G401 (cell line): ENCODE measurements at regions not wholly inside any gene's neighbourhood (a gene's known extent, or its start where the extent isn't known, plus 50 kb on each side); places are given as distances from the start of the nearest gene placed in this dataset.

ENCODE experiments used
- DNase-seq: peaks from one replicate; pipeline ENCODE4 v3.0.0-alpha.2; 2015; ENCODE audit warnings: low spot score
- in situ Hi-C: cut with HindIII; loops from 2 replicates; pipeline ENCODE4 v1.10.0; 2016; ENCODE audit warnings: low sequenced_read_pairs, mixed read lengths

DNA sequence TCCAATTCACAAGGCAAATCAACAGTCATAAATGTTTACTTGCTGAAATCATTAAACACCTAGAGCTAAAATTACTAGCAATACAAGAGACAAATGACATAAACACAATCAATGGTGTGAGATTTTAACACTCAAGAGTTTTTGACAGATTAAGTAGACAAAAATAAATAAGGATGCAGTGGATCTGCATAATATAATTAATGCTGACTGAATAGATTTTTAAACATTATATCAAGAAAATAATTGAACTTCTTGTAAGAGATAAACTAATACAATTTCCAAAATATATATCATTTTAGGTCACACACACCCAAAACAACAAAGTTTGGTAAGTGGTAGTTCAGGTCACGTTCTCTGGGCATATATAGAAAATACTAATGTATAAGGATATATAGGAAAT is 322.6 kb upstream of the XYLT1 start:
- in situ Hi-C loops, result no loop called here
- DNase-seq, result no peak

GRCh38 chr16:17784073-17784472 is 313.3 kb upstream of the XYLT1 start:
- DNase-seq, result no peak
- in situ Hi-C loops, result no loop called here

DNA sequence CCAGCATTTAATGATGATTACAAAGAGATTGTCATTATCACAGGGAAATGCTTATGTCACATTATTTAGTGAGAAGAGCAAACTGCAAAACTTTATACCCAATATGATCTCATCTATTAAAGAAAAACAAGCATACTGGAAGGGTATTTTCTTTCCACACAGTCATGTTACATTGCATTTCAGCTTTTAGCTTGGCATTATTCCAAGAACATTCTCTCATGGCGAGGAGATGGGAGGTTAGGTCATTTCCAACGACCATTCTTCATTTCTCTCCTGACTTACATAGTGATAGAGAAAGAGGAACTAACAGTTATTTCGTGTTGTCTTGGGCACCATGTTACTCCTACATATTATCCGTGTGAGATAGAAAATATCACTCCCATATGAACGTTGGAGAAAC is 309.4 kb upstream of the XYLT1 start:
- DNase-seq, result no peak
- in situ Hi-C loops, result no loop called here

GRCh38 chr16:17777408-17777863 is 306.7 kb upstream of the XYLT1 start:
- in situ Hi-C loops, result no loop called here
- DNase-seq, result no peak

GRCh38 chr16:17776888-17777287 is 306.1 kb upstream of the XYLT1 start:
- in situ Hi-C loops, result no loop called here
- DNase-seq, result peak; percentile 2

DNA sequence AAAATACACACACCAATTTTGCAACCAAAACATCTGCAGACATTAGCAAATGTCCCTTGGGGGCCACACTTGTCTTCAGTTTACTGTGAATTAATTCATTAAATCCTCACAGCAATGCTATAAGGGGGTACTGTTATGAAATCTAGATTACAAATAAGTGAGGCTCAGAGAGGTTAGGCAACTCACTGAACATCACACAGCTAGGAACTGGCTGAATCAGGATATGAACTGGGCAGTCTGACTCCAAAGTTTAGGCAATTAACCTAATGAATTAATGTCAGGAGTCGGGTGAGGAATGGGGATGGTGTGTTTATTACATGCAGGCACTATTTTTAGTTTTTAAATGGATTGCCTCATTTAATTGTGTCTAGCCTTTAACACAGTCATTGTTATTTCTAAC is 305.7 kb upstream of the XYLT1 start:
- in situ Hi-C loops, result no loop called here
- DNase-seq, result no peak

GRCh38 chr16:17775061-17775460 is 304.3 kb upstream of the XYLT1 start:
- in situ Hi-C loops, result no loop called here
- DNase-seq, result no peak

DNA sequence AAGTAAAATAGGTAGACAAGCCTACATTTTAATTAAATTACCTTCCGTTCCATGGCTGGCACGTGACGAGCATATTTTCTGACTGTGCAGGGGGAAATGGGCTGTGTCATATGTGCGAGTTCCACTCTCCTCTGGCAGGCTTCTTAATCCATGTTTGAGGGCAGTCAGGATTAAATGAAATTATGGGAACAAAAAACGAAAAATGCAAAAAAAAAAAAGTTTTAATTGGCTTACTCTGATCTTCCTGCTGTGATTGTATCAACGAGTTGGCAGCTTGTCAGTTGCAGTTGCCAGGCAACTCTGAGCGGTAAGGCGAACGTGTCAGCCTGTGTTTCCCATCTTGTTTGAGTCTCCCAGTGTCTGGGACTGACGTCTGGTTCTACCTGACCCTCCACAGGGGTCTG is 302.9 kb upstream of the XYLT1 start:
- DNase-seq, result peak; percentile 8
- in situ Hi-C loops, result no loop called here

DNA sequence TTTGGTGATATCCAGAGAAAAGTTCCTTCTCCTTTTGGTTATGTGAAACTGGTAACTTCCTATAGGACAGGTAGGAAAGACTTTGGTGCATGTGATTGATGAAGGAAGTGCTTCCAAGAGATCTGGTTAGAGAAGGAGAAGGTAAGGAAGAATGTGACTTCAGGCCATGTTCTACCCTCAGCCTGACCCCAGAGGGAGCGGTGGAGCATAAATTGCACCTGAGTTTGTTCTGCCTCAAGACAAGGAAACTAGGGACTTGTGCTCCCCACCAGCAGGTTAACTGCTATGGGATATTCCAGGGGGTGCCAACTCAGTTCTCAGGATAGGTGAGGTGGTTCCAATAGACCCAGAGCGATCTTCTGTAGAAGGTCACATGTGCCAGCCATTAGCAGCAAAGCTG is 299.3 kb upstream of the XYLT1 start:
- no peak for DNase-seq

GRCh38 chr16:17769065-17769464 is 298.3 kb upstream of the XYLT1 start:
- DNase-seq, result no peak
- in situ Hi-C loops, result no loop called here

More for the DNA sequence above, 299.3 kb upstream of the XYLT1 start:
- in situ Hi-C loops, result no loop called here

GRCh38 chr16:17768257-17768656 is 297.5 kb upstream of the XYLT1 start:
- in situ Hi-C loops, result no loop called here
- no peak for DNase-seq

- DNase-seq, result no peak
- in situ Hi-C loops, result no loop called here
Observed at GRCh38 chr16:17766012-17766411, 295.3 kb upstream of the XYLT1 start.

DNA sequence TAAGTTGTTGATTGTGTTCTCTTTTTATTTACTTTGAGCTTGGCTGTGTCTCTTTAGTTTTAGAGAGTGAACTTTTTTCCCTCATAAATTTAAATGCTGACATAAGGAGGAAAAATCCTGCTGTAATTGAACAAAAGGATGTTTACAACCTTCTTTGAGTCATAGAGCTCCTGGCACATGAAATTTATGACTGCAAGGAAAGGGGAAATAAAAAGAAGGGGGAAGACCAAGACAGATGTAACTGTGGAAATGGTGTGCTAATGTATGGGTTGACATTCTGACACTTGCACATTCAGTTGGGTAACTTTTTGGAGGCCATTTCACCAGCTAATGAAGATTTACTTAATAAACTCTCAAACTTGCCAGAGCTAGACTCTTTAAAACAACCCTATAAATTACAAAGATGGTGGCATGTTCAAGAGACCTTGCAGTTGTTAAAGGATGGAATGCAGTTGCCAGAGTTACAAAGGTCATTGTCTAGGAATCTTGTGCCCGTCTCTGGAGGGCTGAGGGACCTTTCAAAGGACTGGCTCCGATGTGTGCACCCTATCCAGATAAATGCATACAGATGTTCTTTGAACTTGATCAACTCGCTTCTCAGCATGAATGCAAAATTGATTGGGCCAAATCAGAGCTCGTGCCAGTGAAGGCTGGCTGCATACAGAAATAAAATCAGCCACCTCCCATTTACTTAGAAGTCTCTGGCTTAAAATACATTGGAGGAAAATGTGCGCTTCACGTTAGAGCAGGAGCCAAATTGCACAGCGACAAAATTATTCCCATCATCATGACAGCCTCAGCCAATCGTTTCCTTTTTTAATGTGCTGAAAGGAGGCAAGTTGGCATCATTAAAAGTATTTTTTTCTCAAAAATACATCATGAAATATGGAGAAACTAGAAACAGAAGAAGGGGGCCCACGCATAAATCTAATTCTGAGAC is 289.0 kb upstream of the XYLT1 start:
- no peak for DNase-seq
- in situ Hi-C loops, result no loop called here

DNA sequence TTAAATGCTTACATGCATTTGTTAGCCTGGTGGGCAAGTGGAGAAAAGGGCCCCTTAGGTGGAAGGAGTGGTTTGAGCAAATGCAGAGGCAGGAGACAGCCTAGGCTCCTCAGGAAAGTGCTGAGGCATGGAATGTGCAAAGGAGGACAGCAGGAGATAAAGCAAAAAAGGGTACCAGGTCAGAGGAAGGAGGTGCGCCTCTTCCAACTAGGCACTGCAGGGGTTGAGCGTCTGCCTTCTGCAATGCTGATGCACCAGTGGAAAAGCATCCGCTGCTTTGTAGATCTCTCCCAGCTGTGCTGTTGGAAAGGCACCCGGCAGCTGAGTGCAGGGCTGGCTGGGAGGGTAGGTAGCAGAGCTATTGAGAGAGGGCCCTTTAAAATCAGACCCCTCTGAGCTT is 287.0 kb upstream of the XYLT1 start:
- in situ Hi-C loops, result no loop called here
- no peak for DNase-seq

DNA sequence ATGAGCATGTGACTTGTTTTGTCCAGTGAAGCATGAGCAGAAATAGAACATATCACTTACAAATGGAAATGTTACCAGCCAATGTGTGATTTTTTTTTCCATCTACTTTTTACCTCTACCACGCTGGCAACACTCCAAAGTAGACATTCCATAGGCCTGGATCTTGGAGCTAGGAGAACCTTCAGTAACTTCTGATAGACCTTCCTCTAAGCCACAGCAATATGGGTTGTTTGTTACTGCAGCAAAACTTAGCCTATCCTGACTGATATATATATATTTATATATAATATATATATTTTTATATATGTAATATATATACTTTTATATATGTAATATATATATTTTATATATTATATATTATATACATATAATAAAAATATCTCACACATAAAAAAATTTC is 284.4 kb upstream of the XYLT1 start:
- in situ Hi-C loops, result no loop called here
- DNase-seq, result no peak

- DNase-seq, result no peak
- in situ Hi-C loops, result no loop called here
Observed at GRCh38 chr16:17753434-17753833, 282.7 kb upstream of the XYLT1 start.

- in situ Hi-C loops, result no loop called here
- no peak for DNase-seq
Observed at GRCh38 chr16:17749706-17750105, 278.9 kb upstream of the XYLT1 start.

GRCh38 chr16:17748044-17748719 is 277.4 kb upstream of the XYLT1 start:
- in situ Hi-C loops, result no loop called here
- DNase-seq, result no peak

- in situ Hi-C loops, result no loop called here
Observed at GRCh38 chr16:17747081-17747756, 276.5 kb upstream of the XYLT1 start.

More at GRCh38 chr16:17747081-17747756, 276.5 kb upstream of the XYLT1 start:
- DNase-seq, result no peak
